ENCODE measurements at regions not wholly inside any gene's neighbourhood (a gene's known extent, or its start where the extent isn't known, plus 50 kb on each side); places are given as distances from the start of the nearest gene placed in this dataset.

DNA sequence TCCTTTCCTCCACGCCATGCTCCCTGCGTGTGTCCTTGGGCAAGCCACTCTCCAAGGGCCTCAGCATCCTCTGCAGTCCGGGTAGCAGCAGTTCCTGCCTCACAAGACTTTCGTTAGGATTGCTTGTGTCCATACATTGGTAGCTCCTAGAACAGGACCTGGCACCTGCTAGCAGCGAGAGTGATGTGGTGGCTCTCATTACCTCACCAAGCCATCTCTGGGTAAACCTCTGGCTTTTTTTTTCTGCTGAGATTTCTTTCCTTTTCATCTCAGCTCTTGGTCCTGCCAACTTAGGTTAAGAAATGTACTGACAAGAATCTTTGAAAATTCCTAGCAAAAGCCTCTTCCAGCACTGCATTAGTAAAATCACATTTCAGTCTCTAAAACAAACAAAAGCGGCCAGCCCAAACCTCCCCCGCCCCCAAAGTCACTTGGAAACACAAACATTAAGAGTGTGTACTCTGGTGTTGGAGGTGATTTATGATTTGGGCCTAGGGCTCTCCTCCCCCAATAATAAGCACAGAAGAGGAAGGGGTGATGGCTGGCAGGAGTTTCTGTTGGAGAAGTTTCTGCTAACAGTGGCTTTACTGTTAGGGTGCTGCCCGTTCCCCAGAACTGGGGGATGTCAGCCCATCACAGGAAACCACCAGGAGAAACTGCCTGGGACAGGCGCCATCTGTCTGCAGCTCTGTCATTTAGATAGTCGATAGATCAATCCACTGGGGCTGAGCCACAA, 199.2 kb downstream of the CD83 start:
- TF ChIP-seq, protein P1, sequence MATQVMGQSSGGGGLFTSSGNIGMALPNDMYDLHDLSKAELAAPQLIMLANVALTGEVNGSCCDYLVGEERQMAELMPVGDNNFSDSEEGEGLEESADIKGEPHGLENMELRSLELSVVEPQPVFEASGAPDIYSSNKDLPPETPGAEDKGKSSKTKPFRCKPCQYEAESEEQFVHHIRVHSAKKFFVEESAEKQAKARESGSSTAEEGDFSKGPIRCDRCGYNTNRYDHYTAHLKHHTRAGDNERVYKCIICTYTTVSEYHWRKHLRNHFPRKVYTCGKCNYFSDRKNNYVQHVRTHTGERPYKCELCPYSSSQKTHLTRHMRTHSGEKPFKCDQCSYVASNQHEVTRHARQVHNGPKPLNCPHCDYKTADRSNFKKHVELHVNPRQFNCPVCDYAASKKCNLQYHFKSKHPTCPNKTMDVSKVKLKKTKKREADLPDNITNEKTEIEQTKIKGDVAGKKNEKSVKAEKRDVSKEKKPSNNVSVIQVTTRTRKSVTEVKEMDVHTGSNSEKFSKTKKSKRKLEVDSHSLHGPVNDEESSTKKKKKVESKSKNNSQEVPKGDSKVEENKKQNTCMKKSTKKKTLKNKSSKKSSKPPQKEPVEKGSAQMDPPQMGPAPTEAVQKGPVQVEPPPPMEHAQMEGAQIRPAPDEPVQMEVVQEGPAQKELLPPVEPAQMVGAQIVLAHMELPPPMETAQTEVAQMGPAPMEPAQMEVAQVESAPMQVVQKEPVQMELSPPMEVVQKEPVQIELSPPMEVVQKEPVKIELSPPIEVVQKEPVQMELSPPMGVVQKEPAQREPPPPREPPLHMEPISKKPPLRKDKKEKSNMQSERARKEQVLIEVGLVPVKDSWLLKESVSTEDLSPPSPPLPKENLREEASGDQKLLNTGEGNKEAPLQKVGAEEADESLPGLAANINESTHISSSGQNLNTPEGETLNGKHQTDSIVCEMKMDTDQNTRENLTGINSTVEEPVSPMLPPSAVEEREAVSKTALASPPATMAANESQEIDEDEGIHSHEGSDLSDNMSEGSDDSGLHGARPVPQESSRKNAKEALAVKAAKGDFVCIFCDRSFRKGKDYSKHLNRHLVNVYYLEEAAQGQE (IDR thresholded peaks at IDR 0.05; ENCODE audit: low read depth, low read length) = no peak
- TF ChIP-seq POU2F2 (IDR thresholded peaks at IDR 0.05; ENCODE audit: borderline replicate concordance, low read depth, low read length) (no peak), NFYA (IDR thresholded peaks at IDR 0.05; ENCODE audit: borderline replicate concordance, low read depth, low read length) (no peak), MYB (IDR thresholded peaks at IDR 0.05; ENCODE audit: borderline replicate concordance, low read depth, low read length) (no peak), MYC (IDR thresholded peaks at IDR 0.05; ENCODE audit: insufficient read depth, insufficient read length, insufficient replicate concordance, low read length, severe bottlenecking) (no peak), NFYB (IDR thresholded peaks at IDR 0.05; ENCODE audit: insufficient read depth, low read depth, low read length) (no peak), SMC3 (IDR thresholded peaks at IDR 0.05; ENCODE audit: borderline replicate concordance, low read length) (no peak; the same call in 1 of the 2 replicates), ZBED1 (IDR thresholded peaks at IDR 0.05; ENCODE audit: borderline replicate concordance) (no peak), EZH2 (IDR thresholded peaks at IDR 0.05; ENCODE audit: borderline replicate concordance, control insufficient read depth, low read depth, low read length) (no peak), FOS (IDR thresholded peaks at IDR 0.05; ENCODE audit: borderline replicate concordance, extremely low read depth, insufficient read length) (no peak), NFIC (IDR thresholded peaks at IDR 0.05; ENCODE audit: low read depth, low read length) (no peak)
- TF ChIP-seq, protein P2, sequence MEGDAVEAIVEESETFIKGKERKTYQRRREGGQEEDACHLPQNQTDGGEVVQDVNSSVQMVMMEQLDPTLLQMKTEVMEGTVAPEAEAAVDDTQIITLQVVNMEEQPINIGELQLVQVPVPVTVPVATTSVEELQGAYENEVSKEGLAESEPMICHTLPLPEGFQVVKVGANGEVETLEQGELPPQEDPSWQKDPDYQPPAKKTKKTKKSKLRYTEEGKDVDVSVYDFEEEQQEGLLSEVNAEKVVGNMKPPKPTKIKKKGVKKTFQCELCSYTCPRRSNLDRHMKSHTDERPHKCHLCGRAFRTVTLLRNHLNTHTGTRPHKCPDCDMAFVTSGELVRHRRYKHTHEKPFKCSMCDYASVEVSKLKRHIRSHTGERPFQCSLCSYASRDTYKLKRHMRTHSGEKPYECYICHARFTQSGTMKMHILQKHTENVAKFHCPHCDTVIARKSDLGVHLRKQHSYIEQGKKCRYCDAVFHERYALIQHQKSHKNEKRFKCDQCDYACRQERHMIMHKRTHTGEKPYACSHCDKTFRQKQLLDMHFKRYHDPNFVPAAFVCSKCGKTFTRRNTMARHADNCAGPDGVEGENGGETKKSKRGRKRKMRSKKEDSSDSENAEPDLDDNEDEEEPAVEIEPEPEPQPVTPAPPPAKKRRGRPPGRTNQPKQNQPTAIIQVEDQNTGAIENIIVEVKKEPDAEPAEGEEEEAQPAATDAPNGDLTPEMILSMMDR (IDR thresholded peaks at IDR 0.05 in 2 of 3, conservative IDR thresholded peaks at IDR 0.05 in 1 of 3; ENCODE audit: control insufficient read depth in 2 of 3, extremely low read depth in 1 of 3, insufficient read depth in 1 of 3, low read depth in 3 of 3, low read length in 3 of 3) = peak; percentile 21 to 28 (median 28); a peak in 2 of 6 replicates
- TF ChIP-seq, protein P3, sequence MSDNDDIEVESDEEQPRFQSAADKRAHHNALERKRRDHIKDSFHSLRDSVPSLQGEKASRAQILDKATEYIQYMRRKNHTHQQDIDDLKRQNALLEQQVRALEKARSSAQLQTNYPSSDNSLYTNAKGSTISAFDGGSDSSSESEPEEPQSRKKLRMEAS (IDR thresholded peaks at IDR 0.05; ENCODE audit: low read depth, low read length) = no peak
- TF ChIP-seq, protein P4, sequence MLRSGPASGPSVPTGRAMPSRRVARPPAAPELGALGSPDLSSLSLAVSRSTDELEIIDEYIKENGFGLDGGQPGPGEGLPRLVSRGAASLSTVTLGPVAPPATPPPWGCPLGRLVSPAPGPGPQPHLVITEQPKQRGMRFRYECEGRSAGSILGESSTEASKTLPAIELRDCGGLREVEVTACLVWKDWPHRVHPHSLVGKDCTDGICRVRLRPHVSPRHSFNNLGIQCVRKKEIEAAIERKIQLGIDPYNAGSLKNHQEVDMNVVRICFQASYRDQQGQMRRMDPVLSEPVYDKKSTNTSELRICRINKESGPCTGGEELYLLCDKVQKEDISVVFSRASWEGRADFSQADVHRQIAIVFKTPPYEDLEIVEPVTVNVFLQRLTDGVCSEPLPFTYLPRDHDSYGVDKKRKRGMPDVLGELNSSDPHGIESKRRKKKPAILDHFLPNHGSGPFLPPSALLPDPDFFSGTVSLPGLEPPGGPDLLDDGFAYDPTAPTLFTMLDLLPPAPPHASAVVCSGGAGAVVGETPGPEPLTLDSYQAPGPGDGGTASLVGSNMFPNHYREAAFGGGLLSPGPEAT (IDR thresholded peaks at IDR 0.05; ENCODE audit: low read depth) = no peak

All from GM12878 (cell line).